Spleen (tissue), 7 donors: ENCODE measurements at regions not wholly inside any gene's neighbourhood (a gene's known extent, or its start where the extent isn't known, plus 50 kb on each side); places are given as distances from the start of the nearest gene placed in this dataset.

Experiments
- POLR2A ChIP-seq, 3 donors: fragments of 450-650 bp; IDR thresholded peaks; one replicate each; pipeline ENCODE4 v1.5.1; 2017; ENCODE audit warnings: antibody characterized with exemption in 3 of 3, mild to moderate bottlenecking in 1 of 3
- POLR2AphosphoS5 ChIP-seq, 3 donors: sonication (generic); formaldehyde crosslinking; IDR thresholded peaks; one replicate each; pipeline ENCODE4 v1.5.1; 2017; ENCODE audit warnings: antibody characterized with exemption in 3 of 3
- TF ChIP-seq, protein P1 (sequence below), 11 experiments: fragments of 200-600 bp in 7 of 11; fragments of 450-650 bp in 4 of 11; sonication (generic) in 4 of 11; IDR thresholded peaks in 8 of 11; conservative IDR thresholded peaks in 3 of 11; 1 replicate in 7 of 11; 2 replicates in 4 of 11; pipeline versions ENCODE4 v1.4.0 to v1.8.0; 2016 to 2021; ENCODE audit warnings: antibody characterized with exemption in 11 of 11, inconsistent platforms in 4 of 11, mild to moderate bottlenecking in 1 of 11
- donor health status: DM: no; HTN: no; CAD: no; lungs with moderate emphysema.
- donor health status: DM: no; HTN: no; CAD: no.
- donor health status: DM: no; HTN: no; CAD: no.

DNA sequence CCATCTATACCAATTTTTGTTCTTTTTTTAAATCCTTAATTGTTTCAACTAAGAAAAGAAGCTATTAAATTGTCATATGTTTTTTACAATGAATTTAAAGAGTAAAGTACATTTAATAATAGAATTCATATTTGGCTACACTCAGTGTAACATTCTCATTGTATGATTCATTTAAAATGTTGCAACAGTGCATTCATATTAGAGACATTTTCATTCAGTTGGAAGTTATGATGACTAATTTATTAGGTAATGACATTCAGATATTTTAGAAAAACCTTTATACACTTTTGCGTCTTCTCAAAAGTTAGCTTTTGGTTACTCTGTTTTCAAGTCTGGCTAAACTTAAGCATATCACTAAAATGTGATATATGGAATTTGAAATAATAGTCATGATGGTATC is 887.5 kb upstream of the NRXN1 start:
- no peak for TF ChIP-seq POLR2A (IDR thresholded peaks at IDR 0.05)
- TF ChIP-seq, protein P1, sequence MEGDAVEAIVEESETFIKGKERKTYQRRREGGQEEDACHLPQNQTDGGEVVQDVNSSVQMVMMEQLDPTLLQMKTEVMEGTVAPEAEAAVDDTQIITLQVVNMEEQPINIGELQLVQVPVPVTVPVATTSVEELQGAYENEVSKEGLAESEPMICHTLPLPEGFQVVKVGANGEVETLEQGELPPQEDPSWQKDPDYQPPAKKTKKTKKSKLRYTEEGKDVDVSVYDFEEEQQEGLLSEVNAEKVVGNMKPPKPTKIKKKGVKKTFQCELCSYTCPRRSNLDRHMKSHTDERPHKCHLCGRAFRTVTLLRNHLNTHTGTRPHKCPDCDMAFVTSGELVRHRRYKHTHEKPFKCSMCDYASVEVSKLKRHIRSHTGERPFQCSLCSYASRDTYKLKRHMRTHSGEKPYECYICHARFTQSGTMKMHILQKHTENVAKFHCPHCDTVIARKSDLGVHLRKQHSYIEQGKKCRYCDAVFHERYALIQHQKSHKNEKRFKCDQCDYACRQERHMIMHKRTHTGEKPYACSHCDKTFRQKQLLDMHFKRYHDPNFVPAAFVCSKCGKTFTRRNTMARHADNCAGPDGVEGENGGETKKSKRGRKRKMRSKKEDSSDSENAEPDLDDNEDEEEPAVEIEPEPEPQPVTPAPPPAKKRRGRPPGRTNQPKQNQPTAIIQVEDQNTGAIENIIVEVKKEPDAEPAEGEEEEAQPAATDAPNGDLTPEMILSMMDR (IDR thresholded peaks at IDR 0.05 in 8 of 11, conservative IDR thresholded peaks at IDR 0.05 in 3 of 11), result no peak
- no peak for TF ChIP-seq POLR2AphosphoS5 (IDR thresholded peaks at IDR 0.05)
